ENCODE measurements at regions not wholly inside any gene's neighbourhood (a gene's known extent, or its start where the extent isn't known, plus 50 kb on each side); places are given as distances from the start of the nearest gene placed in this dataset.
"Not testable (repeated sequence)": the region's sequence is repeated elsewhere in the genome, so short reads cannot be mapped to it uniquely, and the experiment has no call there.

- Mint-ChIP-seq H3K4me3 (peak overlapping the region in 1 of 8 donors; percentile 10), H3K36me3 (no peaks in the 10 kb centered on the region), H3K9me3 (peaks cover 0 to 3% (median 0%) of the 10 kb centered on the region in 7 donors), H3K27me3 (peaks cover 0 to 9% (median 4%) of the 10 kb centered on the region in 3 donors), H3K27ac (peak overlapping the region in 1 of 6 donors; percentile 52), H3K4me1 (peaks cover 0 to 4% (median 0%) of the 10 kb centered on the region in 3 donors)
- no peak for DNase-seq
- no peak for ATAC-seq (ENCODE audit: low read depth in 2 of 2)
These were observed 86.4 kb upstream of the EPCAM start for GRCh38 chr2:47282621-47283272.

- DNase-seq; H3K27me3 Mint-ChIP-seq; H3K36me3 Mint-ChIP-seq; H3K9me3 Mint-ChIP-seq; H3K4me3 Mint-ChIP-seq; H3K4me1 Mint-ChIP-seq; H3K27ac Mint-ChIP-seq; ATAC-seq (ENCODE audit: low read depth in 2 of 2): not testable (repeated sequence)
These were observed 89.6 kb upstream of the EPCAM start for GRCh38 chr2:47279525-47279924.

GRCh38 chr2:47277987-47278386 lies 91.1 kb upstream of the EPCAM start:
- peaks cover 0 to 2% (median 0%) of the 10 kb centered on the region in 3 donors for H3K4me1 Mint-ChIP-seq
- H3K27me3 Mint-ChIP-seq, result peaks cover 0 to 6% (median 5%) of the 10 kb centered on the region in 3 donors
- ATAC-seq (ENCODE audit: low read depth in 2 of 2) (no peak), DNase-seq (no peak)
- H3K4me3 Mint-ChIP-seq, result no peak overlapping the region
- peaks cover 0 to 4% (median 0%) of the 10 kb centered on the region in 7 donors for H3K9me3 Mint-ChIP-seq
- H3K36me3 Mint-ChIP-seq, result no peaks in the 10 kb centered on the region
- H3K27ac Mint-ChIP-seq, result no peak overlapping the region

GRCh38 chr2:47277187-47277586 lies 91.9 kb upstream of the EPCAM start:
- Mint-ChIP-seq H3K27ac (no peak overlapping the region), H3K4me1 (peaks cover 3 to 6% (median 6%) of the 10 kb centered on the region in 3 donors), H3K4me3 (no peak overlapping the region), H3K36me3 (no peaks in the 10 kb centered on the region), H3K9me3 (peaks cover 0 to 4% (median 0%) of the 10 kb centered on the region in 7 donors), H3K27me3 (peaks cover 0 to 5% (median 4%) of the 10 kb centered on the region in 3 donors)
- ATAC-seq (ENCODE audit: low read depth in 2 of 2), result no peak
- DNase-seq, result no peak

GRCh38 chr2:47276061-47276460 lies 93.0 kb upstream of the EPCAM start:
- no peak for DNase-seq
- H3K27me3 Mint-ChIP-seq, result peaks cover 0 to 5% (median 3%) of the 10 kb centered on the region in 3 donors
- ATAC-seq (ENCODE audit: low read depth in 2 of 2), result no peak
- no peak overlapping the region for H3K4me3 Mint-ChIP-seq
- peaks cover 0 to 4% (median 0%) of the 10 kb centered on the region in 7 donors for H3K9me3 Mint-ChIP-seq
- peaks cover 14 to 17% (median 15%) of the 10 kb centered on the region in 3 donors for H3K4me1 Mint-ChIP-seq
- H3K36me3 Mint-ChIP-seq, result no peaks in the 10 kb centered on the region
- no peak overlapping the region for H3K27ac Mint-ChIP-seq

GRCh38 chr2:47274054-47274782 lies 94.9 kb upstream of the EPCAM start:
- no peaks in the 10 kb centered on the region for H3K36me3 Mint-ChIP-seq
- no peak overlapping the region for H3K4me3 Mint-ChIP-seq
- peaks cover 0 to 4% (median 0%) of the 10 kb centered on the region in 7 donors for H3K9me3 Mint-ChIP-seq
- no peak for DNase-seq
- no peak for ATAC-seq (ENCODE audit: low read depth in 2 of 2)
- H3K4me1 Mint-ChIP-seq, result peaks cover 21 to 27% (median 21%) of the 10 kb centered on the region in 3 donors
- peak overlapping the region in 1 of 6 donors; percentile 3 for H3K27ac Mint-ChIP-seq
- H3K27me3 Mint-ChIP-seq, result peaks cover 0 to 5% (median 0%) of the 10 kb centered on the region in 3 donors

GRCh38 chr2:47272905-47273758 lies 96.0 kb upstream of the EPCAM start:
- ATAC-seq (ENCODE audit: low read depth in 2 of 2) (no peak), DNase-seq (no peak)
- Mint-ChIP-seq H3K36me3 (no peaks in the 10 kb centered on the region), H3K27ac (no peak overlapping the region), H3K4me3 (peak overlapping the region; percentile 21 to 87 (median 68)), H3K27me3 (peaks cover 0 to 5% (median 0%) of the 10 kb centered on the region in 3 donors), H3K9me3 (peaks cover 0 to 4% (median 0%) of the 10 kb centered on the region in 7 donors), H3K4me1 (peaks cover 21 to 27% (median 21%) of the 10 kb centered on the region in 3 donors)

- peak; percentile 52 for DNase-seq
- peak overlapping the region in 2 of 6 donors; percentile 39 to 71 for H3K27ac Mint-ChIP-seq
- H3K27me3 Mint-ChIP-seq, result peaks cover 0 to 5% (median 0%) of the 10 kb centered on the region in 3 donors
- H3K9me3 Mint-ChIP-seq, result no peaks in the 10 kb centered on the region
- no peaks in the 10 kb centered on the region for H3K36me3 Mint-ChIP-seq
- peak; percentile 78 to 88 for ATAC-seq (ENCODE audit: low read depth in 2 of 2)
- H3K4me1 Mint-ChIP-seq, result peaks cover 21 to 27% (median 21%) of the 10 kb centered on the region in 3 donors
- peak overlapping the region; percentile 52 to 87 (median 78) for H3K4me3 Mint-ChIP-seq
These were observed 95.9 kb upstream of the CALM2 start for GRCh38 chr2:47272031-47272864.

- no peaks in the 10 kb centered on the region for H3K36me3 Mint-ChIP-seq
These were observed 95.0 kb upstream of the CALM2 start for GRCh38 chr2:47271054-47272000.

GRCh38 chr2:47270421-47270820 lies 94.1 kb upstream of the CALM2 start:
- no peak for ATAC-seq (ENCODE audit: low read depth in 2 of 2)
- DNase-seq, result no peak
- H3K27me3 Mint-ChIP-seq, result peaks cover 0 to 5% (median 0%) of the 10 kb centered on the region in 3 donors
- peak overlapping the region in 2 of 8 donors; percentile 10 to 78 for H3K4me3 Mint-ChIP-seq
- H3K9me3 Mint-ChIP-seq, result no peaks in the 10 kb centered on the region
- peak overlapping the region in 1 of 6 donors; percentile 49 for H3K27ac Mint-ChIP-seq
- peaks cover 21 to 27% (median 21%) of the 10 kb centered on the region in 3 donors for H3K4me1 Mint-ChIP-seq
- H3K36me3 Mint-ChIP-seq, result no peaks in the 10 kb centered on the region

More at GRCh38 chr2:47271054-47272000, 95.0 kb upstream of the CALM2 start:
- Mint-ChIP-seq H3K27ac (peak overlapping the region in 3 of 6 donors; percentile 39 to 90 (median 70)), H3K27me3 (peaks cover 0 to 5% (median 0%) of the 10 kb centered on the region in 3 donors), H3K4me1 (peaks cover 21 to 27% (median 21%) of the 10 kb centered on the region in 3 donors), H3K9me3 (no peaks in the 10 kb centered on the region), H3K4me3 (peak overlapping the region; percentile 52 to 84 (median 76))
- DNase-seq, result peak; percentile 26
- ATAC-seq (ENCODE audit: low read depth in 2 of 2), result peak; percentile 56 to 63

- Mint-ChIP-seq H3K4me1 (peaks cover 21 to 27% (median 21%) of the 10 kb centered on the region in 3 donors), H3K27me3 (peaks cover 0 to 5% (median 0%) of the 10 kb centered on the region in 3 donors), H3K36me3 (no peaks in the 10 kb centered on the region), H3K4me3 (peak overlapping the region in 1 of 8 donors; percentile 63), H3K9me3 (no peaks in the 10 kb centered on the region), H3K27ac (peak overlapping the region in 1 of 6 donors; percentile 57)
- no peak for DNase-seq
- no peak for ATAC-seq (ENCODE audit: low read depth in 2 of 2)
These were observed 93.3 kb upstream of the CALM2 start for GRCh38 chr2:47269316-47270232.
